Fibroblast of upper back skin (primary cell): ENCODE measurements at regions not wholly inside any gene's neighbourhood (a gene's known extent, or its start where the extent isn't known, plus 50 kb on each side); places are given as distances from the start of the nearest gene placed in this dataset.
"Not testable (repeated sequence)": the region's sequence is repeated elsewhere in the genome, so short reads cannot be mapped to it uniquely, and the experiment has no call there.

Experiments used
- DNase-seq: peaks from one replicate; pipeline ENCODE4 v3.0.0-alpha.2; 2013

GRCh38 chr21:20883408-20883800, 114.8 kb upstream of the NCAM2 start:
- DNase-seq = peak; percentile 87

GRCh38 chr21:20902511-20902910, 95.7 kb upstream of the NCAM2 start:
- DNase-seq = no peak

GRCh38 chr21:20902998-20903397, 95.2 kb upstream of the NCAM2 start:
- no peak for DNase-seq

- DNase-seq = not testable (repeated sequence)
Observed at GRCh38 chr21:20927555-20927954, 70.7 kb upstream of the NCAM2 start.

- no peak for DNase-seq
Observed at GRCh38 chr21:20942523-20942922, 55.7 kb upstream of the NCAM2 start.

GRCh38 chr21:20943561-20943997, 54.6 kb upstream of the NCAM2 start:
- DNase-seq = peak; percentile 21

GRCh38 chr21:20944139-20944538, 54.1 kb upstream of the NCAM2 start:
- DNase-seq = no peak

GRCh38 chr21:20946701-20947100, 51.5 kb upstream of the NCAM2 start:
- DNase-seq = no peak
